SW 1271 (cell line): ENCODE measurements at regions not wholly inside any gene's neighbourhood (a gene's known extent, or its start where the extent isn't known, plus 50 kb on each side); places are given as distances from the start of the nearest gene placed in this dataset.

ENCODE experiments used
- DNase-seq, 2 experiments: peaks; one replicate each; lab custom pipeline; 2025; lab: John Stamatoyannopoulos, UW

DNA sequence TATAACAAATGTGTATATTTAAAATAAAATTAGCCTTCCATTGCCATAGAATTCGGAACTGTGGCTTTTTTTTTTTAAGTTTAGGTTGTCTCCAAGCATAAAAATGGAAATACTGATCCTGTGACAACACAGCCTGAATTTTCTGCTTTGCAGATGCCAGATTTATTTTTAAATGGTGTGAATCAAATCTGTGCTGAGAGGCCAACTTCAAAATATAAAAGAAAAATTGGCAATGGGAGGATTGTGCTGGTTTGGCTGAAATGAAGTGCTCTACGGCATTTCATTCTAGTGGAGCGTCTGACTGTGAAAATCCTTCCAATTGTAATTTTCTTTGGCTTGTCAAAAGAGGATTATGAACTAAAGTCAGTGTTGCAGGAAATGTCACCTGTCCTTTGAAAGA, 580.3 kb upstream of the ZFP42 start:
- DNase-seq = no peak

DNA sequence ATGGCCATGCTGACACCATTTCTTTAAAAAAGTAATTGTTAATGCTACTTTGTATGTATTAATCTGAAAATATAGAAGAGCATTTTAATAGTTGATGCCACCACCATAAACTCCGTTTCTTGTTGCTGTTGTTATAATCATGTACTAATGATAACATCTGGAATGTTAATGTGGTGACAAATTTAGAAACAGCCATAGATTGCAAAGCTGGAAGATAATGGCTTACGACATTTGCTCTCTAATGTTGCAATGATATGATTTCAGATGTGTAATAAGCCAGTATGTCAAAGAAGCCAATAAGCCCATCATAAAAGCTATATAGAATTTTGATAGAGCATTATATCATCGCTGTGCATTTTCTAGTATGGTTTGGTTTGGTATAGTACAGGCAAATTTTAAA, 579.4 kb upstream of the ZFP42 start:
- DNase-seq = no peak

DNA sequence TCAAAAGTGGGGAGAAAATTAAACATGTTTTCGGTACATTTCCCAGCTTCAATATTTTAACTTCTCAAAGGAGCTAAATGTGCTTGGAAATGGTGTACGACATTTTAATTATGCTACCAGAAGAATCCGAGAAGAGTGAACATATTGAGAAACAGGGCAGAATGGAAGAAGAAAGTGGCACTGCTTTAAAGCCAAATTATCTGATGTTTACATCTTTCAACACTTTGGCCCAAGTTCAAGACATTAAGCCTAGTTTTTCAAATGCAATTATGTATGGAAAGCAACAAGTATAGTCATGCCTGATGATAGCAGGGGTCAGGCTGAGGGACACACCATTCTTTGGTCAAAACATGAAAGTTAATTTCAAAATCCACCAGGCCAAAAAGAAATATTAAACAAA, 577.9 kb upstream of the ZFP42 start:
- no peak for DNase-seq

DNA sequence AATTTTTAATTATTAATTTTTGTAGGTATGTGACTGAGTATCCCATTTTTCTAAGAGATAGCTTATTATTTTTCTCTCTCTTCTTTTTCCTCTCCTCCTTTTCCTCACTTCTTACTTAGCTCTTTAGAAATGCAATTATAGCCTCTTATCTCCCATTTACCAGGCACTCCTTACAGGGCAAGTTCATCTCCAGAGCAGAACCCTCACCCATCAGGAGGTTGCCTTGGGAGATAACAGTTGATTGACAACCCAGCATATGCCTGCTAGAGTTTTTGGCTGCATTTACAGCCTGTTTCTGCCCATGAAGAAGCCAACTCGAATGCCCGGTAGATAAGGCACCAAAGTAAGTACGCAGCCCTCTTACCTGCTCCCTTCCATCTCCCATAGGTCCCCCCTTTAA, 572.9 kb upstream of the ZFP42 start:
- no peak for DNase-seq

DNA sequence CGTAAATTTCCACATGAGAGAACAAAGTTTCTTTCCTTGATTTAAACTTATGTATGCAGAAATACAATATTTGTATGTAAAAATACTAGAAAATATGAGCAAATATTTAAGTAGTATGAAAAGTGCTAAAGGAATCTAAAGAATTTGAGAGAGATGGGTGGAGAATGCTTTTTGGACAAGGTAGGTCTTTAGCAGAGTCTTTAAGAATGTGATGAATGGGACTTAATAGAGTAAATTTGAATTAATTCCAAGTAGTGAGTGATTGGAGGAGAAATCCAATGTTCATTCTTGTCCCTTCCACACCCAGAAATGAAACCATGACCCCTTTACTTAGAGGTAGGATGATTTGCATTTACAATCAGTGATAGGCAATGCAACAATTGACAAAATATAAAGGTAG, 570.9 kb upstream of the ZFP42 start:
- DNase-seq = no peak

DNA sequence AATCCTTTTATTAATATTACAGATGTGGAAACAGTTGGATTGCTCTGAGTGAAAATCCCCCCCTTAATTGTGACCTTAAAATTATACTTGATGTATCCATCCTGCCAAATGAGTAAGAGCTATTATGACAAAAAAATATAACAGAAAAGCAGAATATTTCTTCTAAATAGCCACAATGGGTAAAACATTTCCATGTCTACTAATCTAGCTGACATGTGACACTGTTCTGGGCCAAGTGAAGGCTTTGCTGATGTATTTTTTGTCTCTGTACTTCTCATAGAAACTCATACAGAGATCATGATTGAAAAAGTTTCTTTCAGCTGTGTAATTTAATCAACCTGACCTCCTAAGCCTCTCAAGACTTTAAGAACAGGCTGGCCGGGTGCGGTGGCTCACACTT, 569.1 kb upstream of the ZFP42 start:
- DNase-seq = no peak

DNA sequence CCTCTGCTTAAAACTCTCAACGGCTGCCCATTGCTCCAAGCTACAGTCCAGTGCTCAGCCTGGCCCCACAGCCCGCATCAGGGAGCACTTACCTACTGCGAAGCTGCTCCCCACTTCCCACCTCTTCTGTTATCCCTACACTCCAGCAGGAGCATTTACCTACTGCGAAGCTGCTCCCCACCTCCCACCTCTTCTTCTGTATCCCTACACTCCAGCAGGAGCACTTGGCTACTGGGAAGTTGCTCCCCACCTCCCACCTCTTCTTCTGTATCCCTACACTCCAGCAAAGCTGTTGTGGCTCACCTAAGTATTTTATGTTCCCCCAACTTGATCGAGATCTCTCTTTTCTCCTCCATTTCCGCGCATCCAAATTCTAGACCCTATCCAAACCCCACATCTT, 563.3 kb upstream of the ZFP42 start:
- no peak for DNase-seq

DNA sequence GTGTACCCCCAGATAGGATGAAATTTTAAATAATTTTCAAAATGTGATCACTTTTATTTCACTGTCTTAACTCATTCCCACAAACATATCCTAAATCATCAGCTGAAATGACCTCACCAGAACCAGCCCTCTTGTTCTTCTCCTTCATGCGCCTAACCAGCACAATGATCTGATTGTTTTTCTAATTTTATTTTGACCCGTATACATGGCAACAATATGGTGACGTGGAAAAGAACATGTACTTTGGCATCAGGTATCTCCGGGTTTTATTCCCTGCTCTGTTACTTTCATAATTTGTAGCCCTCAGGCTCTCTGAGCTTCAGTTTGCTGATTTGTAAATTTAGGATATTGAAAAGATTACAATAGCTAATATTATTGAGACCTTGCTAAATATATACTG, 562.4 kb upstream of the ZFP42 start:
- DNase-seq = no peak

DNA sequence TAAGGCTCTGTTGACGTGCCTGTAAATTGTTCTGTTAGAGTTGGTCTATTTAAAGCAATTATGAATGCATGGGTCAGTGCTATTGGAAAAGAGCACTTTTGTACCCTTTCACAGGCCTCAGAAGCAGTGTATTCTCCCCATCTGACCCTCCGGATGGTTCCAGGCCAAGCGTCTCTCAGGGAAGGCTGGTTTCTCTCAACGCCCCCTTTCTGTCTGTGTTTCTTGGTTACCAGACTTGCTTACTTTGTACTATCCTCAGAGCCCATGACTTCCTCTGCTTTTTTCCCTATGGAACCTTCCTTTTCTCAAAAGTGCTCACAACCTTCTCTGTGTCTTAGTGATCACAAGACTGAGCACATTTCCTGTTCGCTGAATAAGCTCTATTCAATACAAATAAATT, 559.3 kb upstream of the ZFP42 start:
- no peak for DNase-seq

DNA sequence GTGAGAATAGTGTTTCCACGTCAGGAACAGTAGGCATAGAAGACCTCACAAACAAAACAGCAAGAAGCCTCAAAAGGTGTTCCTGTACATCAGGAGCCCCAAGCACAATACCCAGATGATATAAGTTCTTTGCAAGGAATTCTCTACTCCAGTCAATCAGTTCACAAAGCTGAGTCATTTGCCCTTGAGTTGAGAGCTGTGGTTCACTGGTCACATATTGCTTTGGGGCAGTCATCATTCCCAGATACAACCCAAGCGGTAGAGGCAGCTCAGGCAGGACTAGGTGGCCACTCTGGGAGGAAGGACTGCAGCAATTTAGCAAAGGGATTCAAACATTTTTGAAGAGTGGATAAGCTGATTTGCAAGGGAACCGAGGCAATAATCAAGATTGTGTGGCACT, 551.5 kb upstream of the ZFP42 start:
- no peak for DNase-seq

DNA sequence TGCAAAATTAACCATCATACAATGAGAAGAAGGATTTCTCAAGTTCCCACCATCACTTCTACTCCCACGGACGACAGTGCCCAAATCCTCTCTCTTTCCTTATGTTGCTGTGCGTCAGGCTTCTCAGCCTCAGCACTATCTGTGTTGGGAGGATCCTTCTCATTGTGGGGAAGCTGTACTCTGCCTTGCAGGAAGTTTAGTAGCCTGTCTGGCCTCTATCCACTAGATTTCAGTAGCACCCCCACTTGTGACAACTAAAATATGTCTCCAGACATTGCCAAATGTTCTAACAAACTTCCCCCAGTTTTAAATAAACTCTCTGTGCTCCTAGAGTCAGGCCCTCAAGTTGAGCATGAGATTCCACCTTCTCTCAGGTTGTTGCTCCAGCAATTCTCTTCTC, 545.9 kb upstream of the ZFP42 start:
- DNase-seq = no peak

DNA sequence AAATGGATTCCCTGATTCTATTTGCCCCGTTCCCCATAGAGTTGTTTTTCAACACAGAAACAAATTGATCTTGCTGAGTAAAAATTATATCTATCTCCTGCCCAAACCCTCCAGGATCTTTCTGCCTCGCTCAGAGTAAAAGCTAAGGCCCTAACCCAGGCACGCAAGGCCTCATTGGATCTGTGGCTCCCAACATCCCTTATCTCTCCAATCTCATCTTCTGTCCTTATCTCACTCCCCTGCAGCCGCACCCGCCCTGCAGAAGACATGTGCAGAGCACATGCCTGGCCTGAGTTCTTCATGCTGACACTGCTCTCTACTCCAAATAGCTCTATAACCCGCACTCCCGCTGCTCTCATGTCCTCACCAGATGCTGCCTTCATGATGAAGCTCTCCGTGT, 543.8 kb upstream of the ZFP42 start:
- DNase-seq = no peak

DNA sequence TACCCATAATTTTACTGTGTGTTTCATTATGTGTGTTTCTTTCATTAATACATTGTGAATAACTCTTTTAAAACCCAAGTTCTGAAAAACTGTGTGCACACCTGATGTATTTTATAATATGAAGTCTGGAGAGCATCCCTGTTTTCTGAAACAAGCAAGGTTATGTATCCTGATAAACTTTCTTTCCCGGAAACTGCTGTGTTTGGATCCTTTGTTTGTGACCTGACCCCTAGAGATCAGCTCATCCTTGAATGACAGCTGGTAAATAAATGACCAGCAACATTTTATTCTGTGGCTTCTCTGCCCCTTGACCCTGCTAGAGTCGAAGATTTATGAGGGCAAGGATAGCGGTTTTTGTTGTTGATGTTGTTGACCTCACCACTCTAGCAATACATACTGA, 535.6 kb upstream of the ZFP42 start:
- no peak for DNase-seq

DNA sequence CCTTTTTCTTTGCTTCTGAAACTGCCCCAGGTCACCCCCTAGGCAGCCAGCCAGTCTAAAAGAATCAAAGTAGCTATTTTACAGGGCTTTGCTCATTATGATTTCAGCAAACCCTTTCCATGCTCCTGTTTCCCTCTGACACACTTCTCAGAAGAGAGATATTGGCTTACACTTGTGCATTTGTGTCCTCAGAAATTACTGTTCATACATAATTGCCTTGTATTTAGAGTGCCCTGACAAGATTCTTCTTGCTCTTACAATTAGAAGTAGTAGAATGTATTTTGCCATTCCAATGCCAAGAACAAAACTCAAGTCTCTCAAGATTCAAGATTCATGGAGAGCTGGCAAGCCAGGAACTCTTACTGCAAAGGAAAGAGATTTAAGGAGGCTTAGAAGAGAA, 531.0 kb upstream of the ZFP42 start:
- DNase-seq = no peak

DNA sequence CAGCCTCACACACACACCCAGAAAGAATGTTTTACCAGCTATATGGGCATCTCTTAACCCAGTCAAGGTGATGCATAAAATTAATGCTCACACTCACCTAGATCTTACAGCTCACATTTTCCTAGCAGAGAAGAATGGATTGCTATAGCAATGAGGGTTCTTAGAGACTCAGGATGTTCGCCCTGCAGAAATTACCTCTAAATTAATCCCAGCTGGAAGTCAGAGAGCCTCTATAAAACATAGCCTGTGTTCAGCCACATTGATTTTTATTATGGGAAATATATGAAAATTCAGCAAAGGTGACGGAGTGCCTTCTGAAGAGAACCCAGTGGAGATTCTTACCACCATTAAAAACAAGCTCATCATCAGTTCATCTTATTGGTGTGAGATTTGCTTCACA, 528.3 kb upstream of the ZFP42 start:
- DNase-seq = no peak

DNA sequence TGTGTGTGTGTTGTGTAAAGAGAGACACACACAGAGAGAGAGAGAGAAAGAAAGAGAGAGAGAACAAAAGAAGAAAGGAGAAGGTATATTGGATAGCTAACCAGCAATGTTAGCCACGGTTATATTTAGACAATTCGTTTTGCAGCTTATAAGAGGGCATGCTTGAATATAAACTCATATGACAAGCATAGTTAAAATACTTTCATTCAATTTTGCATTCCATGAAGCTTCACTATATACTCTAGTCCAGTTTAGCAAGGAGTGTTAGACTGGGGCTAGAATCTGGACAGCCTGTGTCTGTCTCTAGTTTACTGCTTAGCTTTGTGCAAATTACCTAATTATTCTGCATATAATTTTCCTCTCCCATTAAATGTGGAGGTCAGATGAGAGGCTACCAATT, 525.9 kb upstream of the ZFP42 start:
- DNase-seq = no peak

DNA sequence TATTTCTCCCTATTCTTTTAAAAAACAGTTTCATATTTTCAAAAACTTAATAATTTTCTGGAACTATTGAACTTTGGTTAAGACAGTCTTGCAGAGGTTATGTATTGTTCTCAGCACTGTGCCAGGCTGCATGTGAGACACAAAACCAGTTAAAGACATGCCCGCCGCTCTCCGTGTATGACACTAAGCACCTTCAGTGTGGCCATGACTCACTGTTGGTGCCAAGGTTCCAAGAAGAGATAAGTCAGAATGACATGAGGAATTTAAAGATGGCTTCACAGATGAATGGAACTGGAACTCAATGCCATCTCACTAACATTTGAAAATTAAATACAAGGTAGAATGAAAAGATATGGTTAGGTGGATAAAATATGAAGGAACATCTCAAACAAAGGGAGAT, 525.5 kb upstream of the ZFP42 start:
- DNase-seq = no peak

DNA sequence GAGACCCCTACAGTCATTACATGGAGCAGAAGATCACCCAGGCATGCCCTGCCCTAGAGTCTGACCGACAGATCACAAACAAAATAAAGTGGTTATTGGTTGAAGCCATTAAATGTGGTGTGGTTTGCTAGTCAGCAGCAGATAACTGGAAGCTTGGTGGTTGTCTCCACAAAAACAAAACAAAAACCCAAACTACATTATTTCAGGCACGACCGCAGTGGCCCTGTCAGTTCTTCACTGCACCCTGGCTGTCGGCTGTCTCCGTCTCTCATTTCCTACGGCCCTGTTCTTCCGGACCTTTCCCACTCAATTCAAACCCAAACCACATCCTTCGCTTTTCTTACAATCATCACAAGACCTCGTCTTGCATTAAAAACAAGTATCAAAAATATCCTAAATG, 521.3 kb upstream of the ZFP42 start:
- no peak for DNase-seq

DNA sequence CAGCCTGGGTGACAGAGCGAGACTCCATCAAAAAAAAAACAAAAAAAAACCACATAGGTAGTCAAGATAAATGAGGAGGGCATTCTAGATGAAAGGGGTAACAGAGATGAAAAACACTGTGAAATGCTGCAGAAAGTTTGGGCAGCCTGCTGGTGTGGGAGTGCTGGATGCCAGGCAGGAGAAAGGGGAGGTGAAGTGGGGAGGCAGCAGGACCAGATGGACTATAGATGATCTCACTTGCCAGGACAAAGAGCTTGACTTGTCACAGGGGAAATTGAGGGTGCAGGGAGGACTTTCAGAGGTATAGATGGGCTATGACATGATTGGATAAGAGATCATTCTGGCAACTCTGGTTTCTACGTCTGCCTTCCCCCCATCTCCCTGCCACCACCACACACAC, 519.7 kb upstream of the ZFP42 start:
- no peak for DNase-seq

DNA sequence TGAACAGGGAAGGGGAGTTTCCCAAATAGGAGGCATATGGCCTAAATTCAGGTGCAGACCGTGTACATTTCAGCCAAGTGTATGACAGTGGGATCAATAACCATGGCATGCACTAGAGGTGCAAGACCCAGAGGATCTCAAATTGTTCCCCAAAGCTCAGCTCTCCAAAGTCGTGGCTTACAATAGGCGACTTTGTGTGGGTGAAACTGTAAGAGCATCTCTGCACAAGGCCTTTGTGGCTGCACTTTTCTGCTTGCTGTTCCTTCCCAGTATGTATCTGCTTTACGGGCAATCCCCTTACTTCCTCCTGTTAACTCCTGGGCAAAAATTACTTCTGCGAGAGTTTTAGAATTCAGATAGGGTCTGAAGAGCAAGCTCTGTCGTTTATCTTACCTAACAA, 518.3 kb upstream of the ZFP42 start:
- DNase-seq = no peak

DNA sequence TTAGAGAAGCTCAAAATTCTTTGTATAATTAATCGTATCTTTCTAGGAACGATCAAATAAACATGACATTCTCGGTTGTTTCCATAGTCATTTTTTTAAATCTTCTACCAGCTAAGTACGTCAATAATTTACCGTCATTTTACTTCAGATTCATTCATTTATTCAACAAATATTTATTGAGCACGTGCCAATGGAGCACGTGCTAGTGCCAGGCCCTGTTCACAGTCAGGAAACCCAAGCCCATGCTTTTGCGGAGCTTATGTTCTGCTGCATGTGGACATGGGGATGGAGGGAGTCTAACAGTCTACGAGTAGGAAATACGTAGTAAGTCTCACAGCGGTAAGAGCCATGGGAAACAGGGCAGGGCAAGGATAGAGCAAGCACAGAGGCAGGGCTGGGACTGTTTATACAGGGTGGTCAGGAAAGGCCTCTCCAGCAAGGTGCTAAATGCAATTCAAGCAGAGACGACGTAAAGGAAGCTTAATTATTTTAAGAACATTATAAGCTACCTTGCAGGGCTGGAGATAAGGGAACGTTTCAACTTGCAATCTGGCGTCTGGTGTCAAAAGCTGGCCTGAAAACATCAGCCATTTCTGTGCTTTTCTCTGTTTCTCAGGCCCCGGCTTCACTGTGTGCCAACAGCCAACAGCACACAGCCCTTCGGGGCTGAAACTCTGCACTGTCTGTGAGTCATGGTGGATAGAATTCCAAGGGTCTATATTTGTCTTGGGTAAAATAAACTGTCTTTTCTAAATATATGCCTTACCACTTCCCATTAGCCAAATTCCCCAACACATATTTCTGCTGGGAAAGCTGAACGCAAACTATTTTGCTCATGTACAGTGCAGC, 517.1 kb upstream of the ZFP42 start:
- no peak for DNase-seq

DNA sequence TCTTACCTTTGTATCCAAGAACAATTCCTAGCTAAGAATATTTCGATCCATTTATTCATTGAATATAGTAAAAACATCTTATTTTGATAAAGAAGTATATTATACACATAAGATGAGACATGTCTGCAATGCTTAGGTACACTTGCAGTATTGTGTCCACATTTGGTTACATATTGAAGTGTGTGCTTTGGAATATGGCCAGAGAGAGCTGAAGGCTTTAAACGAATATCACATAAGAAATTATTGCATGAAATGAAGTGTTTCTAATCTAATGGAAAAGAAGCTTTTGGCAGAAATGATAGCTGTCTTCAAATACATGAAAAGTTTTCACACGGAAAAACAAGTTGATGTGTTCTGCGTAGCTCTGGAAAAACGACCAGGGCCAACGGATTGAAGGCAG, 516.1 kb upstream of the ZFP42 start:
- DNase-seq = no peak

DNA sequence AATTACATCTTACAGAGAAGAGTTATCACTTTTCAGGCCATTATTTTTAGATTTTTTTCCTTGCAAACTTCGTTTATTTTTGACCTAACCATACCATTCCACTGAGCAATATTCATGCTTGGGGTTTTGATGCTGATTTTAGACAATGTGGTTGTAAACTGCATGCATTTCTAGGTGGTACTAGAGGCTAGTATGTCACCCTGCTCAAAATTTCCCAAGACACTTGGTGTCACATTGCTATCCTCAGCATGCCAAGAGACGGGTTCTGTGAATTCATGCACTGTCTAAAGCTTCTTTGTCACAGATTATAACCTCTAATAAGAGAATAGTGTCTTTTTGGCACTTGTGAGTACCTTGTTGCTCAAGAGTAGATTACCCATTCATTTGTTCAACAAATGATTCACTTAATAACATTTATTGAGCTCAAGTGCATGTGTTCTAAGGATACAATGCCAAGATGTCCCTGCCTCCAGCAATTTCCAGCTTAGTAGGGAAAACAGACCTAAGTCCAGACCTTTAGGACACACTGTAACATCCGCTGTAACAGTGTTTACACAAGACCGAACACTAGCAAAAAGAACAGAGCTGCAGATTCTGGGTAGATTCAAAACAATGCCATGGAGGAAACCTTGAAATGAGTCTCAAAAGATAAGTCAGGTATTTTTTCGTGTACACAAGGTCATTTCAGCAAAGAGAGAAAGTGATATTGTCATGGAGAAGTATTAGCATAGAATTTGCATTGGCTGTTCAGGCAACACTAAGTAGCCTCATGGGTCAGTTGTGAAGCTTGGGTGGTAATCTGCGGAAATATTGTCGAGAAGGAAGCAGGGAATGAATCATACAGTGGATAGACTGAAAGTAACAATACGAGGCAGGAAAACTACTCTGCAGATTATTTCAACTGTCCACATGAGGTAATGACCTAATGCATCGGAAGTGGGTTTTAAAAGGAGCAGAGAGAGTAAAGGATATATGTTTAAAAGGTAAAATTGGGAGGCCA, 515.1 kb upstream of the ZFP42 start:
- no peak for DNase-seq
